DMS79 (cell line): ENCODE measurements at regions not wholly inside any gene's neighbourhood (a gene's known extent, or its start where the extent isn't known, plus 50 kb on each side); places are given as distances from the start of the nearest gene placed in this dataset.
"Not testable (repeated sequence)": the region's sequence is repeated elsewhere in the genome, so short reads cannot be mapped to it uniquely, and the experiment has no call there.

Experiments
- DNase-seq: peaks from one replicate; lab custom pipeline; 2025; lab: John Stamatoyannopoulos, UW

DNA sequence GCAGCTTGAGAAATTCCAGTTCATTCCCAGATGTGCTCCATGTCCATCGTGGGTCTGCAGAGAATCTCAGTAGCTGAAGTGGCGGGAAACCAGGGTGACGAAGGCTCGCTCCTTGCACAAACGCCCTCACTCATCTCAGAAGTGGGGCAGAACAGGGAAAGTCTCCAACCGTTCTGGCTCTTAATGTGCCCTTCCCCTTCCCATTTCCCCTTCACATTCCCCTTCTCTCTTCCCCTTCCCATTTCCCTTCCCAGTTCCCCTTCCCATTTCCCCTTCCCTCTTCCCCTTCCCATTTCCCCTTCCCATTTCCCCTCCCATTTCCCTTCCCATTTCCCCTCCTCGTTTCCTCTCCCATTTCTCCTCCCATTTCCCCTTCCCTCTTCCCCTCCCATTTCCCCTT lies 108.5 kb downstream of the OLFM1 start:
- not testable (repeated sequence) for DNase-seq

DNA sequence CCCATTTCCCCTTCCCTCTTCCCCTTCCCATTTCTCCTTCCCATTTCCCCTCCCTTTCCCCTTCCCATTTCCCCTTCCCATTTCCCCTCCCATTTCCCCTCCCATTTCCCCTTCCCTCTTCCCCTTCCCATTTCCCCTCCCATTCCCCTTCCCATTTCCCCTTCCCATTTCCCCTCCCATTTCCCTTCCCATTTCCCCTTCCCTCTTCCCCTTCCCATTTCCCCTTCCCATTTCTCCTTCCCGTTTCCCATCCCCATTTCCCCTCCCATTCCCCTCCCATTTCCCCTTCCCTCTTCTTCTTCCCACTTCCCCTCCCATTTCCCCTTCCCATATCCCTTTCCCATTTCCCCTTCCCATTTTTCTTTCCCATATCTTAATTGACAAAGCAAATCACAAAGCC lies 109.0 kb downstream of the OLFM1 start:
- DNase-seq, result no peak

DNA sequence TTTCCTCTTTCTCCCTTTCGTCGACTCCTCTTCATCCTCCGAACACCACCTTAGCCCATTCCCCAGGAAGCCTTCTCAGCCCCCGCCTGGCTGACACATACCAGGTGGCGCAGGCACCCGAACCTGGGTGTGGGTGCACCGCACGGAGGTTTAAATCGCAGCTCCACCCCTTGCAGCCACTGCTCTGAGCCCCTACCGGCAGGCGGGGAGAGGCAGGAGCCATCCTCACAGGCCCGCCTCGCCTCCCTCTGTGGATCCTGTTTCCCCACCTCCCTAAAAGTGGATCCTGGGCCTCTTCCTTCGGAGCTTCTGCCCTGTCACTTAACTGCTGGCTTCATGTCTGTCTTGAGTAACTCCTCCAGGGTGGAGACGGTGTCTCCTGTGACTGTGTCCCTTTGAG lies 110.7 kb downstream of the OLFM1 start:
- peak; percentile 57 for DNase-seq

DNA sequence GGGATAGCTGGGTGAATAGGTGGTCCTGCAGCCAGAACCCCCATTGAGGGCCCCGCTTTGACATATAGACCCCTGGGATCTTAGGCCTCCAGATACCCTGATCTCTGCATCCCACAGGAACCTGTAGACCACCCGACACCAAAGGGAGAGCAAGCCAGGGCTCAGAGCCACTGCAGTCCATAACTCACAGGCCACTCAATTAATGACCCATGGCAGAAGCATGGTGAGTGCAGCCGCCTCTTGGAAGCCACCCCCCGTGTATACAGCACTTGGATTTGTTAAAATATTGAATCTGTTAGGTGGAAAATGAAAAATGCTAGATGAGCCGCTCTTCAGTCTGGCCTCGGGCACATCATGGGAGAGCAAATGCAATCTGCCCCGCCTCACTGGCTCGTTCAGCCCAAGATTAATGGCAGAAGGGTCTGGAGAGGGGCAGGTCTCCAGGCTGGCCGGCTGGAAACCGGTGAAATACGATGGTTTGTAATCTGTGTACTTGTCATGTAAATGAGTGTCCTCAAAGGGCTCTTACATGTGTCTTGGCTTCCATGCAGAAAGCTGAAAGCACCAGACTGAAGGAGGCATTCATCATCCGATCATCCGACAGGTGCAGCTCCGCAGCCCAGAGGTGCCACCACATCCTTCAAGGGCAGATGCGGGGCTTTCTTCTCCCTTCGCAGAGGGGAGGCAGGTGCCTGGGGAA lies 111.3 kb downstream of the OLFM1 start:
- peak; percentile 99 for DNase-seq

DNA sequence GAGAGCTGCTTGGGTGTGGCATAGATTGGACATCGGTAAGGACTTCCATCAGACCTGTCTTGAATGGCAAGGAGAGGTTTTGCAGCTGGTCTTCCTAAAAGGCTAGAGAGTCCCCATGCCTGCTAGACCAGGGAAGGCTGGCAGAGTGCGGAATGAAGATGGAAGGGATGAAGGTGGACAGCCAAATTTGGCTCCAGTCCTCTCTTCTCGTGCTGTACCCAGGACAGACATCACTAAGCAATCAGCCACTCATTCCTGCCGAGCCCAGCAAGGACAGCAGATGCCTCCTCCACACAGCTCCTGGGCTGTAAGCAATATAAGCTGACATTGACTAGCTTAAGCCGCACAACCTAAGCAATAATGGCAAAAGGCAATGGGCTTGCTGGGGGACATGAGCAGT lies 112.0 kb downstream of the OLFM1 start:
- peak; percentile 52 for DNase-seq

DNA sequence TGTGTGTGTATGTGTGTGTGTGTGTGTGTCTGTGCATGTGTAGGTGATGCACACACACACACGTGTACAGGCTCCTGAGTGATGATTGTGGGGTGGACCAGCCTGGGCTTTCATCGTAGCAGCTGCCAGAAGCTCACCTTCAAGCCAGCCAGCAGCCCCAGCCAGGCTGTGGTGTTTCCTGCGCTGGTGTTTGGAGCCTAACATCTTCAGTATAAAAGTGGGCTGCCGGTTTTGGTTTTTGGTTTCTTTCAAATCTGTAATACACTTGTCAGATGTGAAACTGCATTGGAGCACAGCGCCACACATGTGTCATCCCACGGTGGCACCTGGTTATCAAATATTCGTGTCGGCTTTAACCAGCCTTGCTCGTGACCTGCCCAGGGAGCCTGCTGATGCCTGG lies 114.2 kb downstream of the OLFM1 start:
- no peak for DNase-seq

DNA sequence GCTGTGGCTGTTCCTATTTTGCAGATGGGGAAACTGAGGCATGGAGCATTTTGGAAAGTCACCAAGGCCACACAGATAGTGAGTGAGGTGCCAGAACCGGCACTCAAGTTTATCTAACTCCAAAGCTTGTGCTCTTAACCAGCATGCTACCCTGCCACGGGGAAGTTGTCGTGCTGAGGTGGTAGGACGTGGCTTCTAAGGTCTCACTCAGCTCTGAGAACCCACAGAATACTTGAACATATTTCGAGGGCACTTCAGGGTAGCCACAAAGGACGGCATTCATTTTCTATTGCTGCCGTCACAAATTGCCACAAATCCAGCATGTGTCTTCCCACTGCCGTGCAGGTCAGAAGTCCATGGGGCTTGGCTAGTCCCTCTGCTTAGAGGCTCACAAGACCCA lies 116.7 kb downstream of the OLFM1 start:
- peak; percentile 96 for DNase-seq

DNA sequence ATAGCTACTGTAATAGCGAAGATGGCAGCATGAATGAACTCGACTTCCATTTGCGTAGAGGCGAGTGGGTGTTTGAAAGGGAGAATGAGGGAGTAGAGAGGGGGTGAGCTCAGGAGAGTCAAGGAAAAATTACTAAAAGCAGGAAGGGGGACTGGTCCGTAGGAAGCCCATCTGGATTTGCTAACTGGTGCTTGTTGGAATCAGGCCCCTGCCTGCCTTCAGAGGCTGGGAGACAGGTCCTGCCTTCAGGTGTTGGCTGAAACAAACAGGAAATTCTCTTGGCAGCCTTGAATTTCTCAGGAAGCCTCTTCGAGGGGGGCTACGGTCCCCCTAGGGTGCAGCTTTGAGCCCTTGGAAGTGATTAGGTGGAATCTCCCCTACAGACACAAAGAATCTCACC lies 121.7 kb downstream of the OLFM1 start:
- DNase-seq, result no peak

DNA sequence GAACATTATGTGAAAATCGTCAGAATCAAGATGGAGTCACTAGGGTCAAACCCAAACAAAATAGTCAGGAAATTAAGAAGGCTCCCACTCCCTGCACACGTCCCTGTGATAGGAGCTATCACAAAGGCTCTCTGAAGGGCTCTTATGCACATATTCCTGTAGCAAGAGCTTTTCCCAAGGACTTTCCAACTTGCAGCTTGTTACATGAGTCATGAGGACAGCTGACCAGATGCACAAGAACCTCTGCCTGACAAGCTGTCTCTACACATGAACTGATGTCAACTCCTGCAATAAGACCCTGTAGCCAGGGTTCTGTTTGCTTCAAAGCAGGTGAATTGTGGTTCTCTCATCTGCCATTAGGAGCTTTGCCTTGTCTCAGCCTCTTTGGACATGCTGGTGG lies 122.4 kb downstream of the OLFM1 start:
- no peak for DNase-seq

DNA sequence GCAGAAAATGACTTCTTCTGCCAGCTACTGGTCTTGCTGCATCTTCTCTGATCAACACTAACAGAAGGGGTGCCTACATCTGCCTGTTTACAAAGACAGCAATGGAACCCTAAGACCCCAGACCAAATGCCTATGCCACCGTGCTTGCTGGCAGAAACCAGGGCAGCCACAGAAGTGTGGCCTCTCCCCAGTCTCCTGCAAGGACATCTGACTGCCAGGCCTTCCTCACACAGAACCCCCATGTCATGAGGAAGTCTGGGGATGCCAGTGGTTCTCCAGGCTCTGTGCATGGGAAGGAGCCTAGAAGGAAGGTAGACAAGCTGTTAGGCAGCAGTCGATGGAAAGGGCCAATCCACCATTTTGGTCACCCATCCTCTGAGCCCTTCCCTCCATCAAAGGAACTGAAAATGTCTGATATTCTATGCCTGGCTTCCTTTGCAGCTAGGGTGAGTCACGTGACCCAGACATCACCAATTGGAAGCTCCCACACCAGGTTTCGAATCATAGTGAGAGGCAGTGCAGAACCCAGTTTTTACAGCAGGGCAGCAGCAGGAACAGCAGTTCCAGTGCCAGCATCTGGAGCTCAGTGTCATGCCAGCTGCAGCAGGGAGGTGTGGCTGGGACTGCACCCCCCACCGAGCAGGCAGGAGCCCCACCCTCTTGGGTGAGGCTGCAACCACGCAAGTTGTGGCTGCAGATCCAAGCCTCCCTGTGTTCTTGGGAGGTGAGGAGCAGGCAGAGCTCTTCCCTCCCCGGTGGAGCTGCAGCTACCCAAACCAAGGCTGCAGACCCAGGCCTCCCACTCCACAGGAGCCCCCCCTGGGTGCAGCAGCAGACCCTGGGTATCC lies 123.4 kb downstream of the OLFM1 start:
- no peak for DNase-seq

DNA sequence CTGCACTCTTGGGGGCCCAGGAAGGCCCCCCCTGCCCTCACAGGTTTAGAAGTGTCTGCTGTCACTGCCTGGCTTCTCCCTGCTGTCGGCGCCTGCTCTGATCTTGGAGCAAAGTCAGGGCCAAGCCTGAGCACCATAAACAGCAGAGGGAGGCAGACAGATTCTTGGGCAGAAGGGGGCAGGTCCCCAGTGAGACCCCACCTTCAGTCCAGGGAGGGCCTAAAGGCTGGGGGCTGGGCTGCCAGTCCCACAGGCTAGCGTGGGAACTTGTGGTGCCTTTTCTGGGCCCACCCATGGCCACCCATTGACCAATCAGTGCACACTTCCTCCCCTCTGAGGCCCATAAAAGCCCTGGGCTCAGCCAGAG lies 124.0 kb downstream of the OLFM1 start:
- DNase-seq, result no peak

DNA sequence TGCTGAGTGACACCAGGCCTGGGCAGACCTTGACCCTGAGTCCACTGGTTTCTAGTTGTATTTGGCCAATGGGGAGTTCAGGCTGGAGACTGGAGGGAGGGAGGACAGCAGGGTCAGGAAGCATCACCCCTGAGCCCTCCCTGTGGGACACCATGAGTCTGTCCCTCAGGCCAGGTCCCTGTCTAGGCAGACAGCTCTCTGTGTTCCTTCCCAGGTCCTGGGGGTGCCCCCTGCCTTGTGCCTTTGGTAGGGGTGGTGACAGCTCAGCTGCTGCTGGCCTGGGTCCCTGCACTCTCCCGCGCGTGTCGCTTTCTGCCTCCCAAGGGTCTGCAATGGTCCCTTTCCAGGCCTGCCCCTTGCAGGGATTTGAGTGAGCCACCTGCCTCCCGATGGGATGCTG lies 125.5 kb downstream of the OLFM1 start:
- DNase-seq, result no peak

DNA sequence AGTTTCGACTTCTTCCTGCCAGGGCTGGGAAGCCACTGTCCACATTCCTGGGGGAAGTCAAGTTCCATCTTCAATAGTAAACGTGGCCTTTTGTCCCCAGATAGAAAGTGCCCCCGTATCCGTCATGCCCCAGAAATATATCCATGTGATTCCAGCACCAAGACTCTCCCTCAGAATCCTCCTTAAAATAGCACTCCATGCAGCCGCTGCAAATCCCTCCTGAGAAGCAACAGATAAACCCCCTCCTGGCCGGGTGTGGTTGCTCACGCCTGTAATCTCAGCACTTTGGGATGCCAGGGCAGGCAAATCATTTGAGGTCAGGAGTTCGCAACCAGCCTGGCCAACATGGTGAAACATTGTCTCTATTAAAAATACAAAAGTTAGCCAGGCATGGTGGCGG lies 126.1 kb downstream of the OLFM1 start:
- no peak for DNase-seq

DNA sequence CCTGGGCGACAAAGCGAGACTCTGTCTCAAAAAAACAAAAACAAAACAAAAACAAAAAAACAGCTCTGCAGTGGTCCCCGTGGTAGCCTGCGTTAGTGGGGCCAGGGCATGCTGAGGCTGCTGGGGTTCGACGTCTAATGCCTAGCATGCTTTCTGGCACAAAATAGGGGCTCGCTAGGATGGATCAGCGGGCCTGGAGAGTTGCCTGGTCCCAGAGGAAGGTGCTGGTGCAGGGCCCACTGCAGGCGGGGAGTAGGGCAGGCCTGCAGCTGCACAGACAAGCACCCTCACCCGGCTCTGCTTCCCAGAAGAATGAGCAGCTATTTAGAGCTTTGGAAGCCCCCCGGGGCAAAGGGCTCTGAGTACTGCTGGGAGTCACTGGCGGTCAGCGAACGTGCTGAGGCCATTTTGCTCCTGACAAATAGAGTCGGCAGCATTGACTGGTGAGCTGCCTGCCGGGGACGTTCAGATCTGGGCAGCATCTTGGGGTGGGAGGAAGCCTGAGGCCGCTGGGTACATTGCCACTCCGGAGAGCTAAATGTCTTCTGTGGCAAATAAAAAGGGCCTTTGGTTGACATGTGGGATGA lies 126.7 kb downstream of the OLFM1 start:
- DNase-seq, result no peak

DNA sequence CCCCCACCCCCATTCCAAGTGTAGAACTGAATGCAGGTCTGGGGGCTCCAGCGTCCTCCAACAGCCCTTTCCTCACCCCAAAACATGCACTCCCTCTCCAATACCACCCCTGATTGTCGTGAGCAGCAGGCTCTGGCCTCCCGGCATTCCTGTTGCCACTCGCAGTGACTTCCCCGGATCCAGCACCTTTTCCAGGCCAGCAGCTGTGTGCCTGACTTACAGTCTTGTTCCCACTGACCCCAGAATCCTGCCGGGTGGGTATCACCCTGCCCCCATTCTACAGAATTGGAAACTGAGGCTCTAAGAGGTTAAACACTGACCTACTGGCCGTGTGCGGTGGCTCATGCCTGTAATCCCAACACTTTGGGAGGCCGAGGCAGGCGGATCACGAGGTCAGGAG lies 127.2 kb downstream of the OLFM1 start:
- no peak for DNase-seq

DNA sequence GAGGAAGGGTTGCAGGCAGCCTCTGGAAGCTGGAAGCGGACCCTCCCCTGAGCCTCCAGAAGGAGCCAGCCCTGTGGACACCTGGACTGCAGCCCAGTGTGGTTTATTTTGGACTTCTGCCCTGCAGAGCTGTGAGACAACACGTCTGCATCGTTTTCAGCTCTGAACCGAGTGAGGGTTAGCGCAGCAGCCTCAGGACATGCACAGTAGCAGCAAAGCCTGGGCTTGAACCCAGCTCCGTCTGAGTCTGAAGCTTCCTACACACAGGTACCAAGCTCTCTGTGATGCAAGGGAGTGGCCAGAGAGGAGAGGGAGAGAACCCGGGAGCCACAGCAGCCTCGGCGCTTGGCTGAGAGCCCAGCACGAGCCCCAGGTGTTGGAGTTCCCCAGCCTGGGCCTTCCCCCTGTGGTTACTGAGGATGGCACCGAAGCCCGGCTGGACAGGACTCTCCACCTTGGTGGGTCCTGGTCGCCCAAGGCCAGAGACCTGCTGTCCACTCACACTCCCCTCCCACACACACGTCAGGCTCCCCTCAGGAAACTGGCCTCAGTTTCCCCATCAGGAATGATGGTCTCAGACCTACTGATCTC lies 128.2 kb downstream of the OLFM1 start:
- DNase-seq, result peak; percentile 80

DNA sequence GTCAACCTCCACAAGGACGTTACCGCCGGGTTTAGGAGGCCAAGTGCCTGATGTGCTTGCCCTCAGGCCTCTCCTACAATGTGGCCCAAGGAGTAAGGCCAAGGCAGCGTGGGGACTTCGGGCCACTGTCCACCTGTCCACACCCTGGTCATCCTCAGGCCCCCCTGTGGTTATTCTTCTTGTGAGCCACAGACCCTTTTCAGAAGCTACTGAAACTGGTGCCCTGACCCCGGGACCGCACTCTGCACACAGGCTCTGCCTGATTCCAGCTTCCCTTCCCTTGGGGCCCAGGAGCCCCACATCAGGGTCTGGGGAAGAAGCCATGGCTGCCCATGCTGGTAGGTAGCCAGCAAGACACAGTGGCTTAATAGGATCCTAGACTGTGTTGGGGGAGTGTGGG lies 128.8 kb downstream of the OLFM1 start:
- no peak for DNase-seq

DNA sequence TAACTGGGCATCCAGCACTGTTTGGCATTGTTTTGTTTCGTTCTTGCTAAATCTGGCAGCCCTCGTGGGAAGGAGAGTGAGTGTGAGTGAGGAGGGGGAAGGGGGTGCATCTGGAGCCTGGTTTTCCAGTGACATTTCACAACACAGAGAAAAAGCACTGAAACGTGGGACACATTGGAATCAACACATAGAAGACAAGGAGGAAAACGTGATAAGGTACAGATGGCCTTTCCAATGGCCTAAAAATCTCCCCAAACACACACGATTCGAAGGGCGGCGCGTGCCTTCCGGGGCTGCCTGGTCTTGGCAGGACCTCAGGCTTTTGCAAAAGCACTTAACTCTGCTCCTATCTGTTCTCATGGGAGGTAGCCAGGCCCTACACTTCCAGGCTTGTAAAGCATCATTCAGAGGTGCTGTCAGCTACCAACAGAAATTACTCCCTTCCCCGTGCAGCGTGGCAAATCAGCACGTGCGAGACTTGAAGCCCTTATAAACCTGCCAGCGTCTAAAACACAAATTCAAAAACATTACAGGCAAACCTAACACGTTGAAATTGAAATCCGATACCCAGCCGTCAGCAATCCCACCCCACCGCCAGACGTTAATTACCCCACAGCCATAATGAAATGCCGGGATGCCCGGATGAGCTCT lies 129.4 kb downstream of the OLFM1 start:
- DNase-seq, result peak; percentile 29

DNA sequence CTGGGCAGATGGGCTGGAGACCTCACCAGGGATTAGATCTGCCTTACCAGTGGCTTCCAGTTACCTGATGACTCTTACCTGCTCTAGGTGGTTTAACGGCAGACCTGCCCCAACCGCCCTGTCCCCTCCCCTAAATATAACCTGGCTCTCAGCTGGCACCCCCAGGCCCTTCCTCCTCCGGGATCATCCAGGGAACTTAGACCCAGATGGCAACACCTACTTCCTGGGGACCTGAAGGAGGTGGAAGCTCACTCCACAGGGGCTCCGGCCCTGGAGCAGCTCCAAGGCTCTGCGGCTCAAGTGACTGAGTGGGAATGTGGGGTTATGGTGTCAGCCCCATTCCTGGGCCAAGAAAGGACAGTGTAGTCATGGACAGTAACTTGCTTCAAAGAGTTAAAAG lies 130.4 kb downstream of the OLFM1 start:
- no peak for DNase-seq

DNA sequence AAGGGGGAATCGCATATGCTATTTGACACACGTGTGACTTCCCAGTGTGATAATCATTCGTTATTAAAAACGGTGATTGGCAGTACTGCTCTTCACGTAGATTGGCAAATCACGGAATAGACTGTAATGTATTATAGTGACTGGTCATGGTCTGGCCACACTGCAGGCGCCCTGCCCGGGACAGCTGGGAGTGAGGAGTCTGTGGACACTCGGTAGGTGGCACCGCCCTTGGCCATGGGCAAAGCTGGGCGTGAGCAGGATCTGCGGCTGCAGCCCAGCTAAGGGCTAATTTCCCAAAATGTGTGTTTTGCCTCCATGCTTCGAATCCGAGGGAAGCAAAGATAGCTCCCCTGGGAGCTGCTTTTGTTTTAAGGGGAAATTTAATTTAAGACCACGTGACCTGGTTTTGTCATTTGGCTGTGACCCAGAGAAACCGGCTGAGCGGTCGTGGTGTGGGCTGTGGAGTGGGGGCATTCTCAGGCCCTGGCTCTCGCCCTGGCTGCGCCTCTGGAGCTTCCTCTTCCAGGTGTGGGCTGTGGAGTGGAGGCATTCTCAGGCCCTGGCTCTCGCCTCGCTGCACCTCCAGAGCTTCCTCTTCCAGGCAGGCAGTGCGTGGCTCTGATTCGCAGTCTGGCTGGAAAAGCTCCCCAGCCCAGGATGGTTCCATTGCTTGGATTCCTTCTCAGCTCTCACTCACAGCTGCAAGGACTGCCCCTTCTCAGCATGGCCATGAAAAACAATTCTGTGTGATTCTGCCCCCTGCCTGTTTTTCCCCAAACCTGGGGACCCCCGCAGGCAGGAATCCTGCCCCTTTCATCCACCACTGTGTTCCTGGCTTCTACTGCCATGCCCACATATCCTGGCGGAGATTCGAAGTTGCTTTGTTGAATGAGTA lies 131.1 kb downstream of the OLFM1 start:
- no peak for DNase-seq
